ENCODE measurements at regions not wholly inside any gene's neighbourhood (a gene's known extent, or its start where the extent isn't known, plus 50 kb on each side); places are given as distances from the start of the nearest gene placed in this dataset.

GRCh38 chrX:139178980-139179379 lies 351.6 kb upstream of the F9 start (continued):
- no peak for TF ChIP-seq EZH2phosphoT487 (IDR thresholded peaks at IDR 0.05; ENCODE audit: unreplicated experiment)
- TF ChIP-seq ZNF114 (CRISPR knock-in tag; IDR thresholded peaks at IDR 0.05): no peak
- TF ChIP-seq STAT1 (IDR thresholded peaks at IDR 0.05; ENCODE audit: unreplicated experiment): no peak

- no peak overlapping the region for H3K27ac Mint-ChIP-seq
Observed at GRCh38 chrX:139172731-139173130, 357.8 kb upstream of the F9 start.

More at GRCh38 chrX:139172731-139173130, 357.8 kb upstream of the F9 start:
- DNase-seq (ENCODE audit: low spot score): no peak
- Histone ChIP-seq H3K36me3 (ENCODE audit: insufficient read depth) (no peaks in the 10 kb centered on the region), H3K27ac (ENCODE audit: low read depth) (no peak overlapping the region), H4K20me1 (replicated peaks; ENCODE audit: insufficient read depth) (no peaks in the 10 kb centered on the region), H3K27me3 (ENCODE audit: insufficient read depth) (no peaks in the 10 kb centered on the region), H2AFZ (no peak overlapping the region), H3K4me1 (ENCODE audit: insufficient read depth) (peaks cover 16% of the 10 kb centered on the region), H3K9me2 (ENCODE audit: insufficient read depth) (no peaks in the 10 kb centered on the region), H3F3A (replicated peaks; ENCODE audit: low read depth) (no peaks in the 10 kb centered on the region), H3K79me2 (replicated peaks; ENCODE audit: insufficient read depth) (no peaks in the 10 kb centered on the region), H3K4me3 (no peak overlapping the region), H3K4me2 (no peak overlapping the region)
- no peak overlapping the region for H3K4me3 Mint-ChIP-seq
- ATAC-seq: no peak
- peaks cover 7% of the 10 kb centered on the region; the same call in 2 of the 3 replicates for H3K36me3 Mint-ChIP-seq (ENCODE audit: low read depth)
- no peaks in the 10 kb centered on the region; the same call in 2 of the 3 replicates for H3K9me3 Mint-ChIP-seq
- TF ChIP-seq STAT1 (IDR thresholded peaks at IDR 0.05; ENCODE audit: unreplicated experiment) (no peak), ETS1 (IDR thresholded peaks at IDR 0.05) (no peak), CREB1 (CRISPR knock-in tag; IDR thresholded peaks at IDR 0.05; ENCODE audit: low read depth) (no peak), CTCF (conservative IDR thresholded peaks at IDR 0.05; ENCODE audit: low read depth in 2 of 2) (no peak), JUNB (IDR thresholded peaks at IDR 0.05; ENCODE audit: unreplicated experiment) (no peak), NANOG (IDR thresholded peaks at IDR 0.05; ENCODE audit: borderline replicate concordance) (no peak), ZNF331 (CRISPR knock-in tag; IDR thresholded peaks at IDR 0.05; ENCODE audit: low read depth) (no peak), REST (IDR thresholded peaks at IDR 0.05; ENCODE audit: unreplicated experiment) (no peak), EZH2 (IDR thresholded peaks at IDR 0.05; ENCODE audit: low read depth, unreplicated experiment) (no peak), ZNF462 (CRISPR knock-in tag; IDR thresholded peaks at IDR 0.05) (no peak), POLR2AphosphoS5 (IDR thresholded peaks at IDR 0.05; ENCODE audit: low read depth) (no peak), EZH2phosphoT487 (IDR thresholded peaks at IDR 0.05; ENCODE audit: unreplicated experiment) (no peak), ZNF114 (CRISPR knock-in tag; IDR thresholded peaks at IDR 0.05) (no peak)
- peaks cover 26% of the 10 kb centered on the region for H3K4me1 Mint-ChIP-seq
- H3K27me3 Mint-ChIP-seq (ENCODE audit: insufficient read depth, low read depth, poor library complexity): peaks cover 6% of the 10 kb centered on the region
